Stomach (tissue), 8 donors: ENCODE measurements at regions not wholly inside any gene's neighbourhood (a gene's known extent, or its start where the extent isn't known, plus 50 kb on each side); places are given as distances from the start of the nearest gene placed in this dataset.

Source experiments
- DNase-seq, 2 donors: peaks; one replicate each; pipeline versions ENCODE4 v3.0.0 to v3.0.0-alpha.2; 2013 to 2019
- H3K27ac ChIP-seq, 5 donors: fragments of 200-600 bp in 4 of 5; sonication (generic) in 4 of 5; one replicate each; pipeline ENCODE4 v1.5.1; 2013 to 2019; ENCODE audit warnings: mild to moderate bottlenecking in 1 of 5, moderate library complexity in 1 of 5
- H3K27me3 ChIP-seq, 3 donors: fragments of 200-600 bp; sonication (generic); one replicate each; pipeline ENCODE4 v1.5.1; 2017 to 2019; ENCODE audit warnings: mixed run types in 1 of 3
- H3K36me3 ChIP-seq, 4 donors: fragments of 200-600 bp; sonication (generic); 1 replicate in 3 of 4; 2 replicates in 1 of 4; pipeline ENCODE4 v1.5.1; 2016 to 2019
- H3K4me1 ChIP-seq, 4 donors: fragments of 200-600 bp; sonication (generic); one replicate each; pipeline ENCODE4 v1.5.1; 2016 to 2019
- H3K4me3 ChIP-seq, 4 donors: fragments of 200-600 bp; sonication (generic) in 3 of 4; one replicate each; pipeline ENCODE4 v1.5.1; 2016 to 2019; ENCODE audit warnings: mild to moderate bottlenecking in 1 of 4
- H3K9me3 ChIP-seq, 4 donors: fragments of 200-600 bp; sonication (generic); one replicate each; pipeline ENCODE4 v1.5.1; 2016 to 2019
- CTCF ChIP-seq, 7 experiments: fragments of 450-650 bp in 4 of 7; fragments of 200-600 bp in 3 of 7; sonication (generic) in 3 of 7; IDR thresholded peaks; one replicate each; pipeline ENCODE4 v1.5.1; 2016 to 2019; ENCODE audit warnings: antibody characterized with exemption in 7 of 7, control low read depth in 2 of 7, mild to moderate bottlenecking in 1 of 7
- EP300 ChIP-seq: sonication (generic); formaldehyde crosslinking; IDR thresholded peaks from one replicate; pipeline ENCODE4 v1.6.1; 2017; ENCODE audit warnings: antibody characterized with exemption
- POLR2A ChIP-seq, 4 donors: fragments of 450-650 bp; IDR thresholded peaks; one replicate each; pipeline ENCODE4 v1.6.1; 2016; ENCODE audit warnings: antibody characterized with exemption in 4 of 4, control low read depth in 2 of 4, mild to moderate bottlenecking in 1 of 4, moderate library complexity in 1 of 4
- POLR2AphosphoS5 ChIP-seq, 3 donors: sonication (generic); formaldehyde crosslinking; IDR thresholded peaks; one replicate each; pipeline ENCODE4 v1.6.1; 2016; ENCODE audit warnings: antibody characterized with exemption in 3 of 3
- WGBS, 5 donors: extraction: QIAGEN DNeasy Blood & Tissue Kit in 3 of 5; methylation state at CpG; one replicate each; pipeline versions ENCODE4 v1.1.5 to v1.1.7; 2013 to 2018; 5-methylcytosine and 5-hydroxymethylcytosine counted together
- intact Hi-C: fragments of 100-400 bp; cut with DNase I; formaldehyde crosslinking; loops from one replicate; pipeline ENCODE4 v1.15.1; 2023; ENCODE audit warnings: low total_unique reads
- donor health status: healthy with polysubstance abuse.
- donor health status: Bipolar disorder and iron deficiency.
- donor health status: healthy.

- intact Hi-C loops = no loop called here
- no peak overlapping the region for H3K4me3 ChIP-seq
- no peaks in the 10 kb centered on the region for H3K4me1 ChIP-seq
- no peaks in the 10 kb centered on the region for H3K27me3 ChIP-seq
- WGBS, 5 donors = 62 to 76% (median 67%) methylated on average over 2 of the region's 2 CpGs
- TF ChIP-seq POLR2A (IDR thresholded peaks at IDR 0.05) = no peak
- TF ChIP-seq EP300 = no peak
- no peak for TF ChIP-seq CTCF (IDR thresholded peaks at IDR 0.05)
- TF ChIP-seq POLR2AphosphoS5 (IDR thresholded peaks at IDR 0.05) = no peak
- H3K36me3 ChIP-seq = no peaks in the 10 kb centered on the region
- H3K27ac ChIP-seq = no peak overlapping the region
- no peak for DNase-seq
- H3K9me3 ChIP-seq = no peaks in the 10 kb centered on the region
Measured at GRCh38 chr9:30020161-30020560, 2364.3 kb upstream of the ACO1 start.

DNA sequence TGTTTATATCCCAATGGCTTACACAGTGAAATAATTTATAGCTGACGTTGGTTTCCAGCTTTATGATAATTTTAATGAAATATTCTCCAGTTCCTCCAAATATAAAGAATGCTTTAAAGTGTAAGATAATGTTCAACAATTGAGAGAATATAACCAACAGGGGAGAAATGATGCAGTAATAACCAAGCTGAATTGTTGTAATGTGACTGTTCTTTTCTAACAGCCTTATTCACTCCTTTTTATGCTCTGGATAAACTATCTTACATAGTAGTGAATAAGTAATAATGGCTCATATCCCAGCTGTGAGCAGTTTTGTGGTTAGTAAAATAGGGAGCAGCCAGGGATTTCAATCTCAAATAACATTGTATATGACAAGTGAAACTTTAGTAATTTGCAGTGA lies 2348.7 kb upstream of the ACO1 start:
- TF ChIP-seq EP300 (no peak), CTCF (IDR thresholded peaks at IDR 0.05) (no peak), POLR2A (IDR thresholded peaks at IDR 0.05) (no peak), POLR2AphosphoS5 (IDR thresholded peaks at IDR 0.05) (no peak)
- H3K9me3 ChIP-seq = peaks cover 0 to 7% (median 4%) of the 10 kb centered on the region in 4 donors
- WGBS, 5 donors = 55 to 74% (median 70%) methylated on average over 1 of the region's 1 CpG
- H3K36me3 ChIP-seq = no peaks in the 10 kb centered on the region
- no peak for DNase-seq
- no peak overlapping the region for H3K4me3 ChIP-seq
- intact Hi-C loops = no loop called here
- no peaks in the 10 kb centered on the region for H3K27me3 ChIP-seq
- H3K4me1 ChIP-seq = no peaks in the 10 kb centered on the region
- H3K27ac ChIP-seq = no peak overlapping the region

GRCh38 chr9:30036558-30036957 lies 2347.9 kb upstream of the ACO1 start:
- Histone ChIP-seq H3K4me3 (no peak overlapping the region), H3K27me3 (no peaks in the 10 kb centered on the region), H3K9me3 (peaks cover 0 to 7% (median 2%) of the 10 kb centered on the region in 4 donors), H3K27ac (no peak overlapping the region), H3K36me3 (no peaks in the 10 kb centered on the region), H3K4me1 (no peaks in the 10 kb centered on the region)
- DNase-seq = no peak
- TF ChIP-seq POLR2A (IDR thresholded peaks at IDR 0.05) (no peak), EP300 (no peak), CTCF (IDR thresholded peaks at IDR 0.05) (no peak), POLR2AphosphoS5 (IDR thresholded peaks at IDR 0.05) (no peak)
- 22 to 69% (median 54%) methylated on average over 1 of the region's 1 CpG for WGBS, 5 donors
- intact Hi-C loops = no loop called here

DNA sequence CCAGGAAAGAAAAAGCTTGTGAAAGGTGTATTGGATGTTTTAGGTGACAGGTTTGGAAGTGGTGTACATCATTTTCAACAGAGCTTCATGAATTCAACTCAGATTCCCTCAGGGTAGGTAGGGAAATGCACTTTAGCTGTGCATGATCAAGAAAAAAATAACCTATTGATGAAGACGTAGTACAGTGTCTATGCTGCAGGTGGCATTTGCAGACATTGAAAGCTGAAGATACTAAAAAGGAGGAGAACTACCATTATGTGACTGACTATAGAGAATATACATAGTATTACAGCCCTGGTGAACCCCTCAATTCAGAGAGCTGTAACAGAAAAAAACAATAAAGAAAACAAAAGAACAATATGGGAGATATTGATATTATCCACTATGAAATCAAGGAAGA lies 2344.7 kb upstream of the ACO1 start:
- DNase-seq = no peak
- Histone ChIP-seq H3K27ac (no peak overlapping the region), H3K36me3 (no peaks in the 10 kb centered on the region), H3K4me1 (no peaks in the 10 kb centered on the region), H3K4me3 (no peak overlapping the region), H3K27me3 (no peaks in the 10 kb centered on the region), H3K9me3 (no peaks in the 10 kb centered on the region)
- 21 to 63% (median 33%) methylated on average over 1 of the region's 1 CpG for WGBS, 5 donors
- intact Hi-C loops = no loop called here
- TF ChIP-seq POLR2AphosphoS5 (IDR thresholded peaks at IDR 0.05) = no peak
- no peak for TF ChIP-seq EP300
- TF ChIP-seq POLR2A (IDR thresholded peaks at IDR 0.05) = no peak
- no peak for TF ChIP-seq CTCF (IDR thresholded peaks at IDR 0.05)
